Psoas muscle (tissue), 7 donors: ENCODE measurements at regions not wholly inside any gene's neighbourhood (a gene's known extent, or its start where the extent isn't known, plus 50 kb on each side); places are given as distances from the start of the nearest gene placed in this dataset.
"Not testable (repeated sequence)": the region's sequence is repeated elsewhere in the genome, so short reads cannot be mapped to it uniquely, and the experiment has no call there.

Source experiments
- ATAC-seq, 4 donors: fragments of 200-7000 bp; cut with Tn5 transposase; one replicate each; pipeline ENCODE4 v1.9.1; 2020; ENCODE audit warnings: moderate library complexity in 3 of 4, mild to moderate bottlenecking in 2 of 4
- DNase-seq, 2 donors: peaks; one replicate each; pipeline ENCODE4 v3.0.0-alpha.2; 2020
- H3K27ac ChIP-seq: fragments of 200-600 bp; one replicate; pipeline ENCODE4 v1.8.0; 2022
- H3K27me3 ChIP-seq, 3 donors: fragments of 200-600 bp in 1 of 3; one replicate each; pipeline versions ENCODE4 v1.6.1 to v1.8.0; 2013 to 2022; ENCODE audit warnings: low read length in 2 of 3, mild to moderate bottlenecking in 2 of 3, moderate library complexity in 1 of 3; ENCODE audit not compliant: insufficient read depth in 3 of 3
- H3K36me3 ChIP-seq, 2 donors: fragments of 200-600 bp in 1 of 2; one replicate each; pipeline versions ENCODE4 v1.6.1 to v1.8.0; 2013 to 2022; ENCODE audit warnings: low read depth in 1 of 2, mild to moderate bottlenecking in 1 of 2, moderate library complexity in 1 of 2; ENCODE audit not compliant: insufficient read depth in 1 of 2
- H3K4me1 ChIP-seq: fragments of 200-600 bp; one replicate; pipeline ENCODE4 v1.8.0; 2022
- H3K4me3 ChIP-seq: fragments of 200-600 bp; one replicate; pipeline ENCODE4 v1.8.0; 2022; ENCODE audit warnings: mild to moderate bottlenecking
- H3K9me3 ChIP-seq: fragments of 200-600 bp; one replicate; pipeline ENCODE4 v1.8.0; 2022
- WGBS, 3 donors: extraction: QIAGEN DNeasy Blood & Tissue Kit; methylation state at CpG; one replicate each; pipeline versions ENCODE4 v1.1.6 to v1.1.7; 2013; 5-methylcytosine and 5-hydroxymethylcytosine counted together
- intact Hi-C, 2 donors: fragments of 100-400 bp; cut with DNase I; formaldehyde crosslinking; loops; one replicate each; pipeline versions ENCODE4 v1.11.0 to v1.14.2; 2022
- TF ChIP-seq, protein P1 (sequence below): fragments of 200-600 bp; IDR thresholded peaks from one replicate; pipeline ENCODE4 v1.8.0; 2022; ENCODE audit warnings: antibody characterized with exemption
- donor health status: healthy with polysubstance abuse.
- donor health status: DM: no; HTN: no; CAD: no; lungs with moderate emphysema.
- donor health status: Bipolar disorder and iron deficiency.
- donor health status: healthy.
- donor health status: DM: yes; HTN: yes; CAD: no.
- donor health status: DM: no; HTN: no; CAD: no.
- donor health status: DM: yes; HTN: yes; CAD: no.

DNA sequence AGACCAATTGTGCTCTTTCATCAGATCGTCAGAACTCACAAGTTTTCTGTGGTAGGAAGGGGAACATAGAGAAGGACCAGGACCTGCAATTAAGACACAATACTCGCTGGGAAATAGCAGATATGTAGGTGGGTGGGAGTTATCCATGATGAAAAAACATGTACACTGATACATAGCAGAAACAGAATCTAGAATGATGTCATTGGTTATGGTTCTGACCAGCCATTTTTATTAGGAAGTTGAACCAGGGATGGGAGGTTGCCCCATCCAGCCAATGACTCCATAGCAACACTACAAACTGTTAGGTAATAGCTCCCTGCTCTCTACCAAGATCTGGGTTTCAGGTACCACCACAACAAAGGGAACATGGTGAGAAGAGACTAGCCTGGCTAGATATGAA, 393.5 kb upstream of the PBX1 start:
- no peaks in the 10 kb centered on the region for H3K4me1 ChIP-seq
- peaks cover 4% of the 10 kb centered on the region for H3K9me3 ChIP-seq
- H3K4me3 ChIP-seq, result no peak overlapping the region
- no peaks in the 10 kb centered on the region for H3K36me3 ChIP-seq
- no peak overlapping the region for H3K27ac ChIP-seq
- ATAC-seq, result no peak
- TF ChIP-seq, protein P1, sequence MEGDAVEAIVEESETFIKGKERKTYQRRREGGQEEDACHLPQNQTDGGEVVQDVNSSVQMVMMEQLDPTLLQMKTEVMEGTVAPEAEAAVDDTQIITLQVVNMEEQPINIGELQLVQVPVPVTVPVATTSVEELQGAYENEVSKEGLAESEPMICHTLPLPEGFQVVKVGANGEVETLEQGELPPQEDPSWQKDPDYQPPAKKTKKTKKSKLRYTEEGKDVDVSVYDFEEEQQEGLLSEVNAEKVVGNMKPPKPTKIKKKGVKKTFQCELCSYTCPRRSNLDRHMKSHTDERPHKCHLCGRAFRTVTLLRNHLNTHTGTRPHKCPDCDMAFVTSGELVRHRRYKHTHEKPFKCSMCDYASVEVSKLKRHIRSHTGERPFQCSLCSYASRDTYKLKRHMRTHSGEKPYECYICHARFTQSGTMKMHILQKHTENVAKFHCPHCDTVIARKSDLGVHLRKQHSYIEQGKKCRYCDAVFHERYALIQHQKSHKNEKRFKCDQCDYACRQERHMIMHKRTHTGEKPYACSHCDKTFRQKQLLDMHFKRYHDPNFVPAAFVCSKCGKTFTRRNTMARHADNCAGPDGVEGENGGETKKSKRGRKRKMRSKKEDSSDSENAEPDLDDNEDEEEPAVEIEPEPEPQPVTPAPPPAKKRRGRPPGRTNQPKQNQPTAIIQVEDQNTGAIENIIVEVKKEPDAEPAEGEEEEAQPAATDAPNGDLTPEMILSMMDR, result no peak
- WGBS, 3 donors, result 70 to 82% (median 74%) methylated on average over 2 of the region's 2 CpGs
- intact Hi-C loops, result no loop called here
- DNase-seq, result no peak
- H3K27me3 ChIP-seq, result no peaks in the 10 kb centered on the region

DNA sequence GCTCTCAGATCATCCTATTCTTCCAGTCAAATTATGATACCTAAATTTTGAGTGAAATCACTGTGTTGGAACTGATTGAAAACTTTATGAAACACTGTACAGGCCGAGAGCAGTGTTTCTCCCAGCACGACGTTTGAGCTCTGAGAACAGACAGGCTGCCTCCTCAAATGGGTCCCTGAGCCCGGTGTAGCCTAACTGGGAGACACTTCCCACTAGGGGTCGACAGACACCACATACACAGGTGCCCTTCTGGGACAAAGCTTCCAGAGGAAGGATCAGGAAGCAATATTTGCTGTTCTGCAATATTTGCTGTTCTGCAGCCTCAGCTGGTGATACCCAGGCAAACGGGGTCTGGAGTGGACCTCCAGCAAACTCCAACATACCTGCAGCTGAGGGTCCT, 392.5 kb upstream of the PBX1 start:
- H3K4me1 ChIP-seq, H3K4me3 ChIP-seq, H3K36me3 ChIP-seq, H3K27me3 ChIP-seq, H3K27ac ChIP-seq, H3K9me3 ChIP-seq, intact Hi-C loops: not testable (repeated sequence)
- ATAC-seq (peak in 2 of 4 donors; percentile 48 to 50), DNase-seq (peak in 1 of 2 donors; percentile 18)
- TF ChIP-seq, protein P1, result peak; percentile 44
- 59 to 68% (median 64%) methylated on average over 6 of the region's 6 CpGs for WGBS, 3 donors

DNA sequence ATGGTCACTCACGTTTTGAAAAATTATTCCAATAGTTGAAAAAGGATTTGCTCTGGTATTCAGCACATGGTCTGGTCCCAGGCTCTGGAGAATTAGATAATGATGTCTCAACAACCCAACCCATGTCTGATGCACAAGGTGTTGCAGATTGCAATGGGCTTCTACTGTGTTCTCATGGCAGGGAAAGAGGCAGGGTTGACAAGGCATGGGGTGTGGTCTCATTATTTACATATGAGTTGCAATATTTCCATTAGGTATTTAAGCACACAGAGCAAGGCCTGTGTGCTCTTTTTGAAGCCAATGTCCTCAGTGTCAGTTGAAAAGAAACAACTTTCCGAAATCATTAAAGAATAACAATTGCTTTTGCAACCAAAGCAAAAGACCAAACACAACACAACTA, 381.9 kb upstream of the PBX1 start:
- H3K36me3 ChIP-seq, result no peaks in the 10 kb centered on the region
- H3K4me3 ChIP-seq, result no peak overlapping the region
- no peak overlapping the region for H3K27ac ChIP-seq
- no peak for ATAC-seq
- H3K9me3 ChIP-seq, result no peaks in the 10 kb centered on the region
- no peaks in the 10 kb centered on the region for H3K27me3 ChIP-seq
- H3K4me1 ChIP-seq, result no peaks in the 10 kb centered on the region
- WGBS, 3 donors, result 73 to 76% (median 74%) methylated on average over 2 of the region's 2 CpGs
- intact Hi-C loops, result no loop called here
- DNase-seq, result no peak
- TF ChIP-seq, protein P1, result no peak

DNA sequence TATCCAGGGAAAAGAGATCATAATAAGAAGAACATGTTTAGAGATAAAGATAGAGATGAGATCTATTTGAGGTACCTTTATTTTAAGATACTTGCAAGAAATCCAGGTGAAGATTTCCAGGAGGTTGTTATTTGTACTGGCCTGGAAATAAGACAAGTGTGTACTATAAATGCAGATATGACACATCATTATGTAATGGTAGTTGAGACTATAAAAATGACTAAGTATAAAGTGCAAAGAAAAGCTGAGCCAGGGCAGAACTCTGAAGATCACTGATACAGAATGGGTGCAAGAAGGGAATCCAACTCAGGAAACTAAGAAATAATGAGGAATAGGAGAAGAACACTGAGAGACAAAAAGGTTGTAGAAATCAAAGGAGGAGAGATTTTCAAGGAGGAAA, 378.2 kb upstream of the PBX1 start:
- Histone ChIP-seq H3K27ac (no peak overlapping the region), H3K4me1 (no peaks in the 10 kb centered on the region), H3K9me3 (no peaks in the 10 kb centered on the region), H3K27me3 (no peaks in the 10 kb centered on the region), H3K36me3 (no peaks in the 10 kb centered on the region), H3K4me3 (no peak overlapping the region)
- TF ChIP-seq, protein P1, result no peak
- intact Hi-C loops, result no loop called here
- ATAC-seq (peak in 3 of 4 donors; percentile 61 to 70 (median 67)), DNase-seq (no peak)

DNA sequence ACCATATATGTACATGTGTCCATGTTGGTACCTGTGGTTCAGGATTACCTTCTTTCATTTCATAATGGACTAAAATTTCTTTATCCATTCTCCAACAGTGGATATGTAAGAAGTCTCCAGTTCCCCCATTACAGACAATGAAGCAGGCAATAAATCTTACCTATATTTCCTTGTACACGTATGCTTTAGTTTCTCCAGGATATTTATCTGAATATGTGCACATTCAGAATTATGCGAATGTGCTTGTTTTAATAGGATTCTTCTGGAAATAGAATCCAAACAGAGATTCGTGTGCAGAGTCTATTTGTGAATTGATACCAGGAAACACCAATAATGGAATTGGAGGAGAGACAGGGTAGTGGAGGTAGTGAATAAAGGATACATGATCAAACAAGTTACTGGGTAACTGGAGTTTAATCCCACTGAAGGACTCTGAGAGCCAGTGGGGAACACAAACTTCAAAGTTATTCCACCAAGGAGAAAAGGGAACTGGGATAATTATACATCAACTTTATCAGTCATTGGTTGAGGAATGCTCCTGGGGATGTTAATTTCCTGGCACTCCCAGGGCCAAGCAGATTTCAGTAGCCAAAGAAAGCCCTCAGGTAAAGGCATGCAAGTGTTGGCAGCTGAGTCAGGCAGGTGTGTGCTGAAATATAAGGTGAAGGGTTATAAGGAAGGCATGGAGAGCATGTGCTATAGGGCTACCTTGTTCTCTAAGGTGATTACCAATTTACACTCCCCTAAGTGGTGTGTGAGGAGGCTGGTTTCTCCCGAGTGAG, 374.9 kb upstream of the PBX1 start:
- Histone ChIP-seq H3K36me3 (no peaks in the 10 kb centered on the region), H3K27ac (no peak overlapping the region), H3K9me3 (no peaks in the 10 kb centered on the region), H3K4me1 (no peaks in the 10 kb centered on the region), H3K27me3 (no peaks in the 10 kb centered on the region), H3K4me3 (no peak overlapping the region)
- TF ChIP-seq, protein P1, result no peak
- WGBS, 3 donors, result 68 to 73% (median 73%) methylated on average over 4 of the region's 4 CpGs
- no peak for ATAC-seq
- no peak for DNase-seq
- intact Hi-C loops, result no loop called here
